ENCODE measurements at regions not wholly inside any gene's neighbourhood (a gene's known extent, or its start where the extent isn't known, plus 50 kb on each side); places are given as distances from the start of the nearest gene placed in this dataset.

GRCh38 chr5:122723606-122724352 lies 51.1 kb upstream of the SNX2 start:
- no peak for DNase-seq

Data from NCI-H2227 treated with DMSO at 0.1 percent for 48 hours (cell line).